GM18858 (cell line): ENCODE measurements at regions not wholly inside any gene's neighbourhood (a gene's known extent, or its start where the extent isn't known, plus 50 kb on each side); places are given as distances from the start of the nearest gene placed in this dataset.
A peak's percentile ranks its signal among the peaks of the same experiment; 100 is the strongest.

Experiments used
- ATAC-seq: cut with Tn5 transposase; IDR thresholded peaks from one replicate; pipeline ENCODE4 v1.9.1; 2021; ENCODE audit not compliant: unreplicated experiment

- no peak for ATAC-seq
These were observed 72.0 kb downstream of the RGS12 start for GRCh38 chr4:3364634-3365314.

- no peak for ATAC-seq
These were observed 72.5 kb downstream of the RGS12 start for GRCh38 chr4:3365326-3365725.

DNA sequence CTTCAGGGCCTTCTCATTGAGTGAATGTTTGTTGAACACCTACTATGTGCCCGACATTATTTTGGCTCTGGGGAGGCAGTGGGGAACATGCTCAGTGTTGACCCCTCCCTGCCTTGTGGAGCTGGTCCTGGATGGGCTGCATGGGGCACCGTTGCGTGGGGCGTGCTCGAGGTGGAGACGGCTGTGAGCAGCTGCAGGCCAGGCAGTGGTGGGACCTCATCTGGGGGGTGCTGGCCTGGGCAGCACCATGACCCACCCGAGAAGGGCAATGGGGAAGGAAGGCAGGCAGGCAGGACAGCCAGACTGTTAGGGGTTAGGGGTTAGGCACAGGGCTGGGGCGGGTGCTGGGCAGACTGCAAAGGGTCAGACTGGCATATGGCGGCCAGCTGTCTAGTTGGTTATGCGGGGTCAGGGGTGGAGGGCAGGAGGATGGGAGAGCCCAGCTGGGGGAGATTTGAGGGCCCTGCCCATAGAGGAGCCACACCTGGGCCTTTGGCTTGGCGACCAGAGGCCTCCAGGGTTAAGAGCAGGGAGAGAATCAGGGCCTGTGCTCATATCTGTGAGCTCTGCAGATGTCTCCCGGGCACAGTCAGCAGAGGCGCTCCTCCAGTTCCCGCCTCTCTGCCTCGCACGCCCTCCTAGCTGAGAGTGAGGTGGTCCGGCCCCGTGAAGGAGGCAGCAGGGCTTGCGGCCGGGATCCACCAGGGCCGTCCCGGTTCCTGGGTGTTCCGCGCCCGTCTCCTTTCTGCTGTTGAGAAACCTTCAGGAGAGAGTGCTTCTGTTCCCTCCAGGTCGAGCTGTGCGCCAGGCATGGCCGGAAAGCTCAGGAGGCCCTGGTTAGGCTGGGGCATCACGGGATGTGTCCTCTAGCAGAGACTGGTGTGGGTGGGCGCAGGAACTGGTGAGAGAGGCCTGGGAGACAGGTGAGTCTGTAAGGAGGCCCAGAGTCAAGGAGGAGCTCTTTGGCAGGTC lies 73.3 kb downstream of the RGS12 start:
- ATAC-seq = no peak

- ATAC-seq = no peak
These were observed 74.3 kb downstream of the RGS12 start for GRCh38 chr4:3366893-3367775.

GRCh38 chr4:3367866-3368265 lies 73.9 kb upstream of the HGFAC start:
- no peak for ATAC-seq

DNA sequence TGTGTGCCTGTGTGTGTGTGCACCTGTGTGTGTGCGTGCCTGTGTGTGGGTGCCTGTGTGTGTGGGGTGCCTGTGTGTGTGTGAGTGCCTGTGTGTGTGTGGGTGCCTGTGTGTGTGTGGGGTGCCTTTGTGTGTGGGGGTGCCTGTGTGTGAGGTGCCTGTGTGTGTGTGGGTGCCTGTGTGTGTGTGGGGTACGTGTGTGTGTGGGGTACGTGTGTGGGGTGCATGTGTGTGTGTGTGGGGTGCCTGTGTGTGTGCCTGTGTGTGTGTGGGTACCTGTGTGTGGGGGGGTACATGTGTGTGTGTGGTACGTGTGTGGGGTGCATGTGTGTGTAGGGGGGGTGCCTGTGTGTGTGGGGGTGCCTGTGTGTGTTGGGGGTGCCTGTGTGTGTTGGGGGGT lies 73.4 kb upstream of the HGFAC start:
- no peak for ATAC-seq

- no peak for ATAC-seq
These were observed 72.7 kb upstream of the HGFAC start for GRCh38 chr4:3368841-3369760.

- no peak for ATAC-seq
These were observed 71.7 kb upstream of the HGFAC start for GRCh38 chr4:3369781-3370674.

DNA sequence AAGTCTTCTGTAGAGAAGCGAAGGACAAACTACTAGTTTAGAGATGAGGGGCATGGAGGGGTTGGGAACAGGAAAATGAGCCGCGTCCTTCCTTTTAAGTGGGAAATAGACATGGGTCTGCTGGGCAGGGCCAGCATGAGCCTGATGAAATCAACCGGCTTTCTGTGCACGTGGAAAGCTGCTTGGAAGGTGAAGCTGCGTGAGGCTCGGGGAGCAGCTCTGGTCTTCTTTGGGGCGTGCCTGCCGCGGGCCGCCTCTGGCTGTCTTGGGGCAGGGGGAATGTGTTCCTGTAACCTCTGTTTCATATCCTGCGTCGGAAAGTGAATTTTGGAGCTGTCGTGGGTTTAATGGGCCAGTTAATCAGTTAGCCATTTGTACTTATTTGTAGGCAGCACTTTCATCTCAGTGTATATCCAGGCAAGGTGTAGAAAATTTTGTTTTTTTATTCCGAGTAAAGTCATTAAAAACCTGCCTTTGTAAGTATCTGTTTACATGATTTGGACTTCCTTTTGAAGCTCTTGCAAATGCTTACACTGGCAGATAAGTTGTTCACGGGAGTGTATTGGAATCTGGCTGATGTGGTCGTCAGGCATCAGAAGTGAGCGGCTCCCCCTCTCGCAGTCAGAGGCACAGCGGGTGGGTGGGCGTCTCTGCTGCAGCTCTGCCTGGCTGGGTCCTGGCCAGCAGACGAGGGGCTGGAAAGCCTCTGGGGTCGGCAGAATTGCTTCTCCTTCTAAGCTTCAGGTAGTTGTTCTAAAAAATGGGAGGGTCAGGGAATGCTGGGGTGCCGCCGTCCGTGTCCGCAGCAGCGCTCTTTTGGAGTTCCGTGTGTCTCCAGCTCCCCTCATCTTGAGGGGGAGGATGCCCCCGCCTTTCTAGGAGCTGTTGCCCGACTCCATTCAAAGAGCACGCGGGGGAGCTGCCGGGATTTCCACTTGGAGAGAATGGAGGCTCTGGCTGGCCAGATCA lies 70.5 kb upstream of the HGFAC start:
- ATAC-seq = no peak

DNA sequence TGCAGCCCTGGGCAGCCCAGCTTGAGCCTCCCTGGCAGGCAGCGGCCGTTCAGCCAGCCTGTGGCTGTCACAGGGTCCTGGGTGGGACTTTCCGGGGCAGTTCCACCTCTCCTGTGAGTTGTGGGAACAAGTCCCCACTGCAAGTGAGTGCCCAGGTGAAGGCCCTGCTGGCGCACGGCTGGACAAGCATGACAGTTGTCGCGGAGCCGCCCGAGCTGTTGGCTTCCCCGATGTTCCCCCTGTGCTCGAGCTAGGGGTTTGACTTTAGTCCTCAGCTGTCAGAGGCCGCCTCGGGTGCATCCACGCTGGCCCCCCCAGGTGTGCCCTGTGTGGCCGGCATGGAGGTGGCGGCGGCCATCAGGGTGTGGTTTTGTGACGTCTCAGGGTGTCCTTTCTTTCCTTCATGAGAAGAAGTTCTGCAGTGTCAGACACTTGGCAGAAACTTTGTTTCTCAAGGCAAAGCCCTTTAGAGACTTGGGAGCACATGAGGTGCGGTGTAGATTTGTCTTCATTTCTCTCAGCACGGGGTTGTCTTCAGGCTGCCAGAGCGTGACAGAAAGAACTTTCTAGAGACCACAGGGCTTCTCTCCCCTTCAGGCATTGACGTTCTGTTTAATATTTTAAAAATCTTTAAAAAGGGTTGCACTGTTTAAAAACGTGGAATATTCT lies 69.4 kb upstream of the HGFAC start:
- ATAC-seq = peak; percentile 29

DNA sequence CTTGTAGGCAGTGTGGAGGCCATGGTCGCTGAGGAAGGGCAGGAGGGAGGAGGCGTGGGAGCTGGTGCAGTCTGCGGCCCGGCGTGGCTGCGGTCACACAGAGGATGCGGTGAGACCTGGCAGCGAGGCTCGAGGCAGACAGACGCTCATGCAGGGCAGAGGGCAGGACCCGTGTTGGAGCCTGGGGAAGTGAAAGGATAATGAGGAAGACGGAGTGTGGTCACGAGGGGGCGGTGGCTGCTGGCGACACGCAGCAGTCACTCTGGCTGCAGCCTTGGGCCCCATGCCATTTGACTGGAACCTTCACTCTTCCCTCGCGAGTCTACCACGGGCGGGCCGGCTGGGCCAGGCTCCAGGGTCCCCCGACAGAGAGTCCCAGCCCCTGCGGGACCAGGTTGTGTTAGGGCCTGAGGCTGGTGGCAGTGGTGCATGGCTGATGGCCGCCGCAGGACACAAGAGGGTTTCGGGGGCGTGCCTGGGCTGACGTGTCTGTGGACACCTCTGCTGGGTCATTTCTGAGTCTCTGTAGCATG lies 68.8 kb upstream of the HGFAC start:
- peak; percentile 51 for ATAC-seq

GRCh38 chr4:3373468-3373867 lies 68.3 kb upstream of the HGFAC start:
- ATAC-seq = no peak

DNA sequence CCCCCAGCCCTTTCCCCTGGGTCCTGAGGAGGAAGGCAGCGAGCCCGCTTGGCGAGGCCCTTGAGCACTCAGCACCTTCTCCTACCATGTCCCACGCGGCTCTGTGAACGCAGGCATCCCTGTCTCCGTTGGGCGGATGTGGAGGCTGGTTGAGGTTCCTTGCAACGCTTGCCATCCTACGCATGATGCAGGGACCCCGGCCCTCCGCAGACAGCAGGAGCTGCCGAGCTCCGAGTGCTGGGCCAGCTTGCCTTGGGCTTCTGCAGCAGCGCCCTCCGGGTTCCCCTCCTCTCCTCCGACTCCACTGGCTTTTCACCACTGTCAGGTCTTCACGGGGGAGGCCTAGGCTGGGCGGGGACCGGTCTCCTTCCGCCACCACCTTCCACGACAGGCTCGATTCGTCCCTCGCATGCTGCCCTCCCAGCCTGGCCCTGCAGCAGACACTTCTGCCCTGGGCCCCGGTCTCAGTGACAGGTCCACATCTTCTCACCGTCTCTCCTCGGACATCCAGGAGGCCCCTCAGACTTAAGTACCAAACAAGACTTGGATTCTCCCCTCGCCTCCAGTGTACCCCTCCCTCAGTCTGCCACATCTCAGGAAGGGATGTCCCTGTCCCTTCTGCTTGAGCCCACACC lies 67.6 kb upstream of the HGFAC start:
- ATAC-seq = no peak

DNA sequence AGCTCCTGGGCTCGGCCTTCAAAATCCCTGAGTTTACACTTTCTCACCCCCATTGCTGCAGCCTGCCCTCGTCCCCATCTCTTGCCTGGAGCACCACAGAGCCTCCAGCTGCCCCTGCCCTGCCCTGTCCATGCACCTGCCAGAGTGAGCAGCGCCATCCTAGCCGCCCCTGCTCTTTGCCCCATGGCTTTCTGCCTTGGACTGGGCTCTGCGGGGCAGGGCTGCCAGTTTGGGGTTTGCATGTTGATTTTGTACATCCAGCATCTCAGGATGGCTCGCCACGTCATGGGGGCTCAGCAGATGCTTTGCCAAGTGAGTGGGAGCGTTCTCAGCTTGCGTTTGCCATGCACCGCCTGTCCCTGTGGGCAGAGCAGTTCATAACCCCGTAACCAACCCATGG lies 67.1 kb upstream of the HGFAC start:
- no peak for ATAC-seq

GRCh38 chr4:3375688-3376087 lies 66.1 kb upstream of the HGFAC start:
- no peak for ATAC-seq

GRCh38 chr4:3376266-3376665 lies 65.5 kb upstream of the HGFAC start:
- ATAC-seq = no peak

GRCh38 chr4:3377557-3377956 lies 64.2 kb upstream of the HGFAC start:
- no peak for ATAC-seq
